ENCODE measurements at regions not wholly inside any gene's neighbourhood (a gene's known extent, or its start where the extent isn't known, plus 50 kb on each side); places are given as distances from the start of the nearest gene placed in this dataset.

- Histone ChIP-seq H3K27me3 (ENCODE audit: control insufficient read depth, insufficient read depth, low read length) (no peaks in the 10 kb centered on the region), H3K27ac (ENCODE audit: low read length) (no peak overlapping the region), H3K9me3 (ENCODE audit: control insufficient read depth, low read depth, low read length) (no peaks in the 10 kb centered on the region), H3K4me3 (ENCODE audit: low read length) (no peak overlapping the region), H3K36me3 (ENCODE audit: control insufficient read depth, insufficient read depth, low read length) (no peaks in the 10 kb centered on the region), H3K4me1 (ENCODE audit: control insufficient read depth, insufficient read depth, low read length) (no peaks in the 10 kb centered on the region)
- WGBS (ENCODE audit: insufficient coverage, low lambda C conversion rate), result no CpG with 5 or more reads among the region's 5 CpGs
- no peak for DNase-seq
Measured at GRCh38 chr13:39100996-39101738, 62.9 kb downstream of the NHLRC3 start.

GRCh38 chr13:39102981-39103490 is 64.8 kb downstream of the NHLRC3 start:
- 89% methylated on average over 3 of the region's 6 CpGs for WGBS (ENCODE audit: insufficient coverage, low lambda C conversion rate)
- no peak for DNase-seq
- Histone ChIP-seq H3K9me3 (ENCODE audit: control insufficient read depth, low read depth, low read length) (no peaks in the 10 kb centered on the region), H3K4me1 (ENCODE audit: control insufficient read depth, insufficient read depth, low read length) (no peaks in the 10 kb centered on the region), H3K27me3 (ENCODE audit: control insufficient read depth, insufficient read depth, low read length) (no peaks in the 10 kb centered on the region), H3K27ac (ENCODE audit: low read length) (no peak overlapping the region), H3K36me3 (ENCODE audit: control insufficient read depth, insufficient read depth, low read length) (no peaks in the 10 kb centered on the region), H3K4me3 (ENCODE audit: low read length) (no peak overlapping the region)

GRCh38 chr13:39105110-39105509 is 66.9 kb downstream of the NHLRC3 start:
- no CpG with 5 or more reads among the region's 1 CpG for WGBS (ENCODE audit: insufficient coverage, low lambda C conversion rate)
- H3K27ac ChIP-seq (ENCODE audit: low read length), result no peak overlapping the region
- no peaks in the 10 kb centered on the region for H3K9me3 ChIP-seq (ENCODE audit: control insufficient read depth, low read depth, low read length)
- H3K27me3 ChIP-seq (ENCODE audit: control insufficient read depth, insufficient read depth, low read length), result no peaks in the 10 kb centered on the region
- no peaks in the 10 kb centered on the region for H3K4me1 ChIP-seq (ENCODE audit: control insufficient read depth, insufficient read depth, low read length)
- no peak overlapping the region for H3K4me3 ChIP-seq (ENCODE audit: low read length)
- no peak for DNase-seq
- H3K36me3 ChIP-seq (ENCODE audit: control insufficient read depth, insufficient read depth, low read length), result no peaks in the 10 kb centered on the region

GRCh38 chr13:39106216-39107005 is 68.2 kb downstream of the NHLRC3 start:
- Histone ChIP-seq H3K36me3 (ENCODE audit: control insufficient read depth, insufficient read depth, low read length) (no peaks in the 10 kb centered on the region), H3K9me3 (ENCODE audit: control insufficient read depth, low read depth, low read length) (no peaks in the 10 kb centered on the region), H3K4me1 (ENCODE audit: control insufficient read depth, insufficient read depth, low read length) (no peaks in the 10 kb centered on the region), H3K27ac (ENCODE audit: low read length) (no peak overlapping the region), H3K4me3 (ENCODE audit: low read length) (no peak overlapping the region), H3K27me3 (ENCODE audit: control insufficient read depth, insufficient read depth, low read length) (no peaks in the 10 kb centered on the region)
- WGBS (ENCODE audit: insufficient coverage, low lambda C conversion rate), result no CpG with 5 or more reads among the region's 8 CpGs
- no peak for DNase-seq

- no peaks in the 10 kb centered on the region for H3K36me3 ChIP-seq (ENCODE audit: control insufficient read depth, insufficient read depth, low read length)
- H3K27ac ChIP-seq (ENCODE audit: low read length), result no peak overlapping the region
- no peak overlapping the region for H3K4me3 ChIP-seq (ENCODE audit: low read length)
- H3K4me1 ChIP-seq (ENCODE audit: control insufficient read depth, insufficient read depth, low read length), result no peaks in the 10 kb centered on the region
- no peaks in the 10 kb centered on the region for H3K9me3 ChIP-seq (ENCODE audit: control insufficient read depth, low read depth, low read length)
- no peak for DNase-seq
- 70% methylated on average over 2 of the region's 4 CpGs for WGBS (ENCODE audit: insufficient coverage, low lambda C conversion rate)
- no peaks in the 10 kb centered on the region for H3K27me3 ChIP-seq (ENCODE audit: control insufficient read depth, insufficient read depth, low read length)
Measured at GRCh38 chr13:39107561-39107960, 69.3 kb downstream of the NHLRC3 start.

- H3K27me3 ChIP-seq (ENCODE audit: control insufficient read depth, insufficient read depth, low read length), result no peaks in the 10 kb centered on the region
- H3K4me1 ChIP-seq (ENCODE audit: control insufficient read depth, insufficient read depth, low read length), result no peaks in the 10 kb centered on the region
- no peak overlapping the region for H3K4me3 ChIP-seq (ENCODE audit: low read length)
- no peak for DNase-seq
- no CpG with 5 or more reads among the region's 2 CpGs for WGBS (ENCODE audit: insufficient coverage, low lambda C conversion rate)
- no peak overlapping the region for H3K27ac ChIP-seq (ENCODE audit: low read length)
- no peaks in the 10 kb centered on the region for H3K9me3 ChIP-seq (ENCODE audit: control insufficient read depth, low read depth, low read length)
- no peaks in the 10 kb centered on the region for H3K36me3 ChIP-seq (ENCODE audit: control insufficient read depth, insufficient read depth, low read length)
Measured at GRCh38 chr13:39108783-39109182, 70.5 kb downstream of the NHLRC3 start.

- WGBS (ENCODE audit: insufficient coverage, low lambda C conversion rate), result 100% methylated on average over 1 of the region's 2 CpGs
- no peak overlapping the region for H3K27ac ChIP-seq (ENCODE audit: low read length)
- DNase-seq, result no peak
Measured at GRCh38 chr13:39110518-39111097, 72.4 kb downstream of the NHLRC3 start.

GRCh38 chr13:39111145-39111544 is 72.9 kb downstream of the NHLRC3 start:
- no CpG with 5 or more reads among the region's 2 CpGs for WGBS (ENCODE audit: insufficient coverage, low lambda C conversion rate)
- H3K27ac ChIP-seq (ENCODE audit: low read length), result no peak overlapping the region
- H3K27me3 ChIP-seq (ENCODE audit: control insufficient read depth, insufficient read depth, low read length), result no peaks in the 10 kb centered on the region
- H3K9me3 ChIP-seq (ENCODE audit: control insufficient read depth, low read depth, low read length), result no peaks in the 10 kb centered on the region
- no peak for DNase-seq
- H3K4me1 ChIP-seq (ENCODE audit: control insufficient read depth, insufficient read depth, low read length), result no peaks in the 10 kb centered on the region
- no peaks in the 10 kb centered on the region for H3K36me3 ChIP-seq (ENCODE audit: control insufficient read depth, insufficient read depth, low read length)
- no peak overlapping the region for H3K4me3 ChIP-seq (ENCODE audit: low read length)

More at GRCh38 chr13:39110518-39111097, 72.4 kb downstream of the NHLRC3 start:
- Histone ChIP-seq H3K4me1 (ENCODE audit: control insufficient read depth, insufficient read depth, low read length) (no peaks in the 10 kb centered on the region), H3K9me3 (ENCODE audit: control insufficient read depth, low read depth, low read length) (no peaks in the 10 kb centered on the region), H3K27me3 (ENCODE audit: control insufficient read depth, insufficient read depth, low read length) (no peaks in the 10 kb centered on the region), H3K36me3 (ENCODE audit: control insufficient read depth, insufficient read depth, low read length) (no peaks in the 10 kb centered on the region), H3K4me3 (ENCODE audit: low read length) (no peak overlapping the region)

GRCh38 chr13:39119422-39119821 is 81.2 kb downstream of the NHLRC3 start:
- Histone ChIP-seq H3K9me3 (ENCODE audit: control insufficient read depth, low read depth, low read length) (no peaks in the 10 kb centered on the region), H3K36me3 (ENCODE audit: control insufficient read depth, insufficient read depth, low read length) (no peaks in the 10 kb centered on the region), H3K27me3 (ENCODE audit: control insufficient read depth, insufficient read depth, low read length) (no peaks in the 10 kb centered on the region), H3K27ac (ENCODE audit: low read length) (no peak overlapping the region), H3K4me3 (ENCODE audit: low read length) (no peak overlapping the region), H3K4me1 (ENCODE audit: control insufficient read depth, insufficient read depth, low read length) (no peaks in the 10 kb centered on the region)
- WGBS (ENCODE audit: insufficient coverage, low lambda C conversion rate), result no CpG with 5 or more reads among the region's 1 CpG
- no peak for DNase-seq

GRCh38 chr13:39123578-39123977 is 85.3 kb downstream of the NHLRC3 start:
- no peak overlapping the region for H3K4me3 ChIP-seq (ENCODE audit: low read length)
- no peak for DNase-seq
- no peaks in the 10 kb centered on the region for H3K36me3 ChIP-seq (ENCODE audit: control insufficient read depth, insufficient read depth, low read length)
- H3K27me3 ChIP-seq (ENCODE audit: control insufficient read depth, insufficient read depth, low read length), result no peaks in the 10 kb centered on the region
- H3K4me1 ChIP-seq (ENCODE audit: control insufficient read depth, insufficient read depth, low read length), result no peaks in the 10 kb centered on the region
- no peak overlapping the region for H3K27ac ChIP-seq (ENCODE audit: low read length)
- 63% methylated on average over 1 of the region's 1 CpG for WGBS (ENCODE audit: insufficient coverage, low lambda C conversion rate)
- no peaks in the 10 kb centered on the region for H3K9me3 ChIP-seq (ENCODE audit: control insufficient read depth, low read depth, low read length)
